T-helper 1 cell (primary cell): ENCODE measurements at regions not wholly inside any gene's neighbourhood (a gene's known extent, or its start where the extent isn't known, plus 50 kb on each side); places are given as distances from the start of the nearest gene placed in this dataset.
"Not testable (repeated sequence)": the region's sequence is repeated elsewhere in the genome, so short reads cannot be mapped to it uniquely, and the experiment has no call there.

ENCODE experiments used
- DNase-seq, 5 donors: peaks; one replicate each; pipeline ENCODE4 v3.0.0-alpha.2; 2012 to 2020

DNA sequence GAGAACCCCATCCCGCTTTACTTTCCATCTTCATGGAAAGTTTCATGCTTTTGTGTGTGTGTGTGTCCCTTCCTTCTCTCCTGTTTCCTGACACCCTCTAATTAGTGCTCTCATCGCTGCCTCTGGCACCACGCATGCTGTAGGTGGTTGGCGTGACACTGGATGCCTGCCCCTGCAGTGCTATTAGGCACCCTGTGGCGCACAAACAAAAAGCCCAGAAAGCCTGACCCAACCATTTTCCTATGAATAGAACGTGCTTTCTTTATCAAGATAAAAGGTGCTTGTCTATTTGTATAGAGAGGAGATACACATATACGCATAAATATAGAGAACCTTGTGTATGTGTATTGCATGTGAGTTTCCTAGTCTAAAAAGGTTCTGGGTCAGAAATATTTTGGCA, 120.8 kb upstream of the CDCA7L start:
- no peak for DNase-seq

- no peak for DNase-seq
Observed at GRCh38 chr7:22064816-22065215, 119.1 kb upstream of the CDCA7L start.

DNA sequence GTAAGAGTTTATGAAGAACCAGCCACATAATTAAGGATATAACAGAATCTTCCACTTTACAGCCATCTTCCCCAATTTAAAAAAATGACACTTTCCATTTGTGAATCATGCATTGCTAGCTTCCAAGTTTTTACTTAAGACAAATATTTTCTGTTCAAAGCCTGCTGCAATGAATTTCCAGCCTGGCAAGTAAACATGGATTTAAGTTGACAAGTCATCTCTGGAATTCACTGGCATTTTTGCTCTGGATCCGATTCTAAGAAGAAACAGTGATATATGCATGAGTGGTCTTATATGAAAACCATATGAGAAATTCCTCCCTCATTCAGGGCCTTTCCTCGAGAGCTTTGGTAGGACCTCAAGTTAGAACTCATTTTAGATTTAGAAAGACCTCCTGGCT, 116.1 kb upstream of the CDCA7L start:
- DNase-seq = no peak

GRCh38 chr7:22060863-22061262, 115.2 kb upstream of the CDCA7L start:
- DNase-seq = no peak

GRCh38 chr7:22060197-22060596, 114.5 kb upstream of the CDCA7L start:
- no peak for DNase-seq

DNA sequence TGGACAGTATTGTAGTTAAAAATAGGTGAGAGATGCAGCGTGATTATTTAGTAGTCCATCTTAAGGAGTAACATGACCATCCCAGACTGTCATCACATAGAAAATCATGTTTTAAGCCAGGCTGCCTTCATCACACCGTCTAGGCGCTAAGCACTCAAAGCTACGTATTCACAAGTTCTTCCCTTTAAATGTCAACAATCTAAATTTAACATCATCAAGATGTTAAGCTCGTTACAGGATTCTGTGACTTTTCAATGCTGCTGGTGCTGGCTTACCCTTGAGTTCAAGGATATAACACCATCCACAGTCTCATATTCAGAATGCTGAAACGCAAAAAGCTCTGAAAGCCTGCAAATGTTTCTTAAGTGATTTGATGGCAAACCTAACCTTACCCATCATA, 109.5 kb upstream of the CDCA7L start:
- no peak for DNase-seq

GRCh38 chr7:22052674-22053365, 107.1 kb upstream of the CDCA7L start:
- DNase-seq = no peak

GRCh38 chr7:22051886-22052673, 106.4 kb upstream of the CDCA7L start:
- no peak for DNase-seq

DNA sequence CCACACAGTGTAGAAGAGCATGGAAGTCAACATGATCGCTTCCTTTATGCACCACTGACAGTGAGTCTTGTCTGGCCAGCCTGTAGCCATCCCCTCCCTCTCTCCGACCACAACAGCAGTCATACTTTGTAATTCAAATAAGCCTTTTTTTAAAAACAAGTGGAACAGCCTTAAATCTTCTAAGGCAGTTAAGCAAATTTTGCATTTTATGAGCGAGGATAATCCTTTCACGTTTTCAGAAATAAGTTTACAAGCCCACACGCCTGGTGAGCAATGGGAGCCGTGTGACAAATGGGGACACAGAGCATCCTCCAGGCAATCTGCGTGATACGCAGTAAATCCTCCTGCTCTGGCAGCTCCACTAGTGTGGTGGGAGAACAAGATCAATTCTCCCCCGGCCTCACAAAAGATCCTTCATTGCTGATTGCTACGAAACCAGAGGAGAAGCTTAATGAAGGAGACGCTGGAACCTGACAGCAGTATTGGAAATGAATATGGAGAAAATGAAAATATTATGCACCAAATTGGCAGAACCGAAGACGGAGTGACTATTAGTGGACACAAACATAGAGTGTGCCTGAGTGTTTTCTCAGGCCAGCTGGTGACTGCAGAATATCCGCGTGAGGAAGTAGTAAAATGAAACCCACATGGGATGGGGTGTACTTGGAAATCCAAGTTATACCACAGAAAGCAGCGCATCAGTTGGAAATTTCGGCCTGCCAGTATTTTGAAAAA, 104.2 kb upstream of the CDCA7L start:
- DNase-seq = no peak

DNA sequence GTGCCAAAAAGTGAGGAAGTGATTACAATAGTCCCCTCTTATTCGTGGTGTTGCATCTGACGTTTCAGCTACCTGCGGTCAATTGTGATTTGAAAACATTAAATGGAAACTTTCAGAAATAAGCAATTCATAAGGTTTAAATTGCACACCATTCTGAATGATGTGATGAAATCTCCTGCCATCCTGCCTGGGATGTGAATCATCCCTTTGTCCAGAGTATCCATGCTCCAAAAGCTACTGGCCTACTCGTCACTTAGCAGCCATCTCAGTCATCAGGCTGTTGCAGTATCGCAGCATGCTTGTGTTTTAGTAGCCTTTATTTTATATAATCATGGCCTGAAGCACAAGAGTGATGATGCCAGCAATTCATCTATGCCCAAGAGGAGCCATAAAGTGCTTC, 97.7 kb upstream of the CDCA7L start:
- no peak for DNase-seq

- no peak for DNase-seq
Observed at GRCh38 chr7:22040923-22041595, 95.4 kb upstream of the CDCA7L start.

- no peak for DNase-seq
Observed at GRCh38 chr7:22039670-22040069, 94.0 kb upstream of the CDCA7L start.

- not testable (repeated sequence) for DNase-seq
Observed at GRCh38 chr7:22032356-22032755, 86.7 kb upstream of the CDCA7L start.

DNA sequence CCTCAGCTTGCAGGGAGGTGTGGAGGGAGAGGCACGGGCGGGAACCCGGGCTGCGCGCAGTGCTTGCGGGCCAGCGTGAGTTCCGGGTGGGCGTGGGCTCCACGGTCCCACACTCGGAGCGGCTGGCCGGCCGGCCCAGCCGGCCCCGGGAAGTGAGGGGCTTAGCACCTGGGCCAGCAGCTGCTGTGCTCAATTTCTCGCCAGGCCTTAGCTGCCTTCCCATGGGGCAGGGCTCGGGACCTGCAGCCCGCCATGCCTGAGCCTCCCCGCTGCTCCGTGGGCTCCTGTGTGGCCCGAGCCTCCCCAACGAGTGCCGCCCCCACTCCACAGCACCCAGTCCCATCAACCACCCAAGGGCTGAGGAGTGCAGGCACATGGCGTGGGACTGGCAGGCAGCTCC, 83.0 kb upstream of the CDCA7L start:
- DNase-seq = not testable (repeated sequence)

DNA sequence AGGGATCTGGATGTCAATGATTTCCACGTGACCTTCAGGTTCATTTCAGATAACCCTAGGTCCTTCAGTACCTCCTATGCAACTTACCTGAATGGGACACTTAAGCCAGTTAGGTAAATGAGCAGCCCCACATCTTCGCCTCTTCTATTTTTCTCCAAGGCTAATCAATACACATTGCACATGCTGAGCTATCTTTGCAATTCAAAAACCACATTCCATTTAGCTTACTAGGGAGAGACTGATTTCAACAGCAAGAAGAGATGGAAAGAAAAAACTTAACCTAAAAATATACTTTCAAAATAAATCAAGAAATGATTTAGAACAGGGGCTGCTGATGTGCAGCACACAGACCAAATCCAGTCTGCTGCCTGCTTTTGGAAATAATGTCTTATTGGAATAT, 81.8 kb upstream of the CDCA7L start:
- DNase-seq = no peak

DNA sequence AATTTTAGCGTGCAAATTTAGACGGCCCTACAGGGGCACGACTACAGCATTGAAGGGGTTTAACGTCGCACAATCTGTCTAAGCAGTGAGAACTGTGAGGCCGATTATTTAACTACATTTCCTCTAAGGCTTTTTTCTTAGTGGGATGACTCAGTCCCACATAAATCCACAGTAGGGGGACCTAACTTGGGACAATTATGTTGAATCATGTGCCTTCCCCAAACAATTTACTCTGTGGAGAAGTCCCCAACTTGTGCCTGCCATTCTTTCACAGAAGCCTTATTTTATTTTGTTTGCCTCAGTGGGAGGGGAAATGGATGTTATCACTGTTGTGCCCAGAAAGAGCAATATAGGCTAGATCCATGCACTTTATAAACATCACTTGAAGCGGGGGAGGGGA, 80.3 kb upstream of the CDCA7L start:
- DNase-seq = no peak

DNA sequence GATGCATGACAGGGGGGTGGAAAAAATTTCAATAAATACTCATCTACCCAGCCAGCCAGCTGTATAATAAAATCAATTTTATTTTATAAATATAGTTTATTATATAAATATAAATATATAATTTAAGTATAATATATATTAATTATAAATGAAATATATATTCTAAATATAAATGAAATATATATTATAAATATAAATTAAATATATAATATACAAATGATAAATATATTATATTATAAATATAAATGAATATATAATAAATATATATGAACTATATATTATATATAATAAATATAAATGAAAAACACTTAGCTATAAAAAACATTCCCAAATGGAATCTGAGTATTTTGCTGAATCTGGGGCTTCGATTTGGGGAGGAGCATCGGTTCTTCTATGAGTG, 79.4 kb upstream of the CDCA7L start:
- no peak for DNase-seq

DNA sequence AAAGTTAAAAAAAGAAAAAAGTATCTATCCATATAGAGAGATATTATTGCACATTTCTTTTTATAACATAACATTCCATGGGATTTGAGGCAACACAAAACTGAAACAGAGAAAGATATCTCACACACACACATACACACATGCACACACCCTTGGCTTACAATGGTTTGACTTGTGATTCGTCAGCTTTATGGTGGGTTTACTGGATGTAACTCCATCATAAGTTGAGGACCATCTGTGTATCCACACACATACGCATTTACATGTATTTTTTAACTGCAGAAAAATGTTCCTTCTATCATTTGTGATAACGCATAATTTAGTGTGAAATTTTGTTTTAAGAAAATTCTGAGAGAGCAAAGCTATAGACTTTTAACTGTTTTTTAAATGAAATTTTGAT, 74.2 kb upstream of the CDCA7L start:
- DNase-seq = no peak

GRCh38 chr7:22016507-22016906, 70.8 kb upstream of the CDCA7L start:
- no peak for DNase-seq

DNA sequence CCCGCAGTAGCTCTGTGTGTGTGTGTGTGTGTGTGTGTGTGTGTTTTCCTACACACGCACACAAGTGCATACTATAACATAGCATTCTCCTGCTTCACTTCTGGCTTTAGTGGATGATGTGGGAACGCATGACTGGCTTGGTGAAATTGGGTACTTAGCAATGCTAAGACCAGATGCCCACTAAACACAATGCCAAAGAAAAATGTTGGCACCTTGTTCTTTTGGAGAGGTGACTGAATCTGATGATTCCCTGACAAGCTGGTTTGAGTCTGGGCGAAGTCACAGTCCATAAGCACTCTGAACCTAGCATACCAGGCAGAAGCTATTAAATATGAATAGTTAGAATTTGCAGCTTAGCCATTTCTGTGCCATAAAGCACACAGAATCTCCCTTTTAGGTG, 68.0 kb upstream of the CDCA7L start:
- no peak for DNase-seq

- no peak for DNase-seq
Observed at GRCh38 chr7:22008683-22009082, 63.0 kb upstream of the CDCA7L start.

DNA sequence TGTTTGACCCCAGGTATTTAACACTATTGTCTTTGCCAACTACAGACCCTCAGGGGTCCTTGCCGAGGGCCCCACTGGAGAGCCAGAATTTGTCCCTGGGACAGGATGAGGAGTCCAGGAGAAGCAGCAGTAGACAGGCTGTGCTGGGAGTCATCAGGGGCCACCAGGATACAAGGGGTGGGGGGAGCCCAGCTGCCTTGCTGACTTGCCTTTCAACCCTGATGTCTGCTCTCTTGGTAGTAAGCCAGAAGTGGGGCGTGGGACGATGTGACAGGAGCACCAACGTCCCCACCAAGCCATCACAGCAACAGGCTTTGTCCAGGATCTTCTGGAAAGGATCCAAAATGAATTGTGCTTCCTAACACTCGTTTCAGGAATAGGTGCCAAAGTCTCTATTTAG, 62.4 kb upstream of the CDCA7L start:
- no peak for DNase-seq

GRCh38 chr7:22005151-22005550, 59.5 kb upstream of the CDCA7L start:
- no peak for DNase-seq
